ENCODE measurements at regions not wholly inside any gene's neighbourhood (a gene's known extent, or its start where the extent isn't known, plus 50 kb on each side); places are given as distances from the start of the nearest gene placed in this dataset.
"Not testable (repeated sequence)": the region's sequence is repeated elsewhere in the genome, so short reads cannot be mapped to it uniquely, and the experiment has no call there.

DNA sequence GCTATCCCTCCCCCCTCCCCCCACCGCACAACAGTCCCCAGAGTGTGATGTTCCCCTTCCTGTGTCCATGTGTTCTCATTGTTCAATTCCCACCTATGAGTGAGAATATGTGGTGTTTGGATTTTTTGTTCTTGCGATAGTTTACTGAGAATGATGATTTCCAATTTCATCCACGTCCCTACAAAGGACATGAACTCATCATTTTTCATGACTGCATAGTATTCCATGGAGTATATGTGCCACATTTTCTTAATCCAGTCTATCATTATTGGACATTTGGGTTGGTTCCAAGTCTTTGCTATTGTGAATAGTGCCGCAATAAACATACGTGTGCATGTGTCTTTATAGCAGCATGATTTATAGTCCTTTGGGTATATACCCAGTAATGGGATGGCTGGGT lies 342.0 kb upstream of the KIAA1217 start:
- H3K23ac ChIP-seq (ENCODE audit: insufficient read length); H3K27ac ChIP-seq (ENCODE audit: low read depth, low read length); H3K18ac ChIP-seq (ENCODE audit: extremely low read depth, low read length); H4K5ac ChIP-seq (ENCODE audit: insufficient read length, low read depth, low read length); H3K14ac ChIP-seq (ENCODE audit: insufficient read length); DNase-seq (ENCODE audit: low read depth in 1 of 2, low spot score in 2 of 2); H4K8ac ChIP-seq (ENCODE audit: extremely low read depth, insufficient read depth, low read length); H2AK5ac ChIP-seq (ENCODE audit: low read depth, low read length); H3K4me1 ChIP-seq (replicated peaks in 1 of 4; ENCODE audit: control insufficient read depth in 3 of 4, insufficient read depth in 4 of 4, low read length in 3 of 4); H3K9ac ChIP-seq (replicated peaks in 1 of 4; ENCODE audit: extremely low read depth in 1 of 4, low read depth in 3 of 4, low read length in 3 of 4); H3K4me2 ChIP-seq (ENCODE audit: insufficient read depth in 1 of 2, low read depth in 2 of 2, low read length in 2 of 2); H2BK15ac ChIP-seq (ENCODE audit: low read length); H2BK20ac ChIP-seq (ENCODE audit: low read length); H2BK12ac ChIP-seq (ENCODE audit: low read depth, low read length); H2BK120ac ChIP-seq (replicated peaks; ENCODE audit: low read depth, low read length); H3K56ac ChIP-seq (replicated peaks; ENCODE audit: insufficient read length, low read depth, low read length); H2BK5ac ChIP-seq (ENCODE audit: low read depth, low read length); H3K23me2 ChIP-seq (ENCODE audit: low read depth, low read length); CTCF ChIA-PET (ENCODE audit: partially characterized antibody); POLR2A ChIA-PET (ENCODE audit: partially characterized antibody); H3K79me2 ChIP-seq (ENCODE audit: control insufficient read depth in 1 of 2, insufficient read depth in 2 of 2, low read length in 2 of 2); H3K4me3 ChIP-seq (ENCODE audit: extremely low read depth in 1 of 4, insufficient read depth in 2 of 4, low read depth in 3 of 4, low read length in 4 of 4); H4K91ac ChIP-seq (replicated peaks; ENCODE audit: insufficient read length, low read length); H3K9me3 ChIP-seq (ENCODE audit: insufficient read depth in 2 of 2, low read depth in 1 of 2, low read length in 1 of 2); H3K36me3 ChIP-seq (ENCODE audit: control insufficient read depth in 2 of 4, insufficient read depth in 4 of 4, low read length in 3 of 4); FAIRE-seq; H3K4ac ChIP-seq (replicated peaks; ENCODE audit: insufficient read length, low read depth, low read length); H2AFZ ChIP-seq (ENCODE audit: low read length); H3K79me1 ChIP-seq (ENCODE audit: low read depth, low read length); H3K27me3 ChIP-seq (replicated peaks in 1 of 4; ENCODE audit: control insufficient read depth in 3 of 4, extremely low read depth in 1 of 4, insufficient read depth in 3 of 4, low read length in 3 of 4); H4K20me1 ChIP-seq (replicated peaks in 1 of 2; ENCODE audit: control insufficient read depth in 1 of 2, insufficient read depth in 2 of 2, low read length in 2 of 2): not testable (repeated sequence)
- WGBS, 2 experiments (ENCODE audit: extremely low coverage in 1 of 2, insufficient coverage in 1 of 2, insufficient read length in 1 of 2, insufficient replicate concordance in 2 of 2, low coverage in 1 of 2, low lambda C conversion rate in 2 of 2, missing lambda C conversion rate in 1 of 2): 76% methylated on average over 2 of the region's 5 CpGs; no CpG with 5 or more reads in 1 of the 2 experiments
